ENCODE measurements at regions not wholly inside any gene's neighbourhood (a gene's known extent, or its start where the extent isn't known, plus 50 kb on each side); places are given as distances from the start of the nearest gene placed in this dataset.

DNA sequence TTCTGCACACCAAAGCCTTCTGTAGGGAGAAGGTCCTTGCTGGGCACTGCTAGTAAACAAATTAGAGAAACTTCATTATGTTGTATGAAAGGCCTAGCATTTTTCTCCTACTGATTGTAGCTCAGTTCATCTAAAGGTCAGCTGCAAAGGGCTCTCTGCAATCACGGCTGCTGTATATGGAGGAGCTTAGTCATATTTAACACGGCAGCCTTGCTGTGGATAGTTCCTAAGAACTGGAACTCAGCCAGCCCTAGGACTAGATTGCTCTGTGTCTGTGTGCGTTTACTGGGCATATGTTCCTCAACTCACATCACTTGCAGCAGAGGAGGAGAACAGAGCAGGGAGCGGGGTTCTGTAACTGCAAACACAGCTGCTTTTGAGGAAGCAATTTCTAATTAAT lies 1103.9 kb upstream of the KLHL29 start:
- Mint-ChIP-seq H3K4me3 (no peak overlapping the region), H3K36me3 (no peaks in the 10 kb centered on the region), H3K27ac (no peak overlapping the region), H3K4me1 (peaks cover 0 to 4% (median 0%) of the 10 kb centered on the region in 3 donors), H3K27me3 (no peaks in the 10 kb centered on the region), H3K9me3 (peaks cover 0 to 14% (median 0%) of the 10 kb centered on the region in 7 donors)
- DNase-seq, result no peak
- ATAC-seq (ENCODE audit: low read depth in 2 of 2), result no peak

- ATAC-seq (ENCODE audit: low read depth in 2 of 2) (no peak), DNase-seq (no peak)
- peaks cover 0 to 9% (median 0%) of the 10 kb centered on the region in 7 donors for H3K9me3 Mint-ChIP-seq
- H3K27me3 Mint-ChIP-seq, result no peaks in the 10 kb centered on the region
- no peaks in the 10 kb centered on the region for H3K4me1 Mint-ChIP-seq
- no peak overlapping the region for H3K27ac Mint-ChIP-seq
- no peaks in the 10 kb centered on the region for H3K36me3 Mint-ChIP-seq
- H3K4me3 Mint-ChIP-seq, result no peak overlapping the region
These were observed 1102.8 kb upstream of the KLHL29 start for GRCh38 chr2:22282220-22282619.

- Mint-ChIP-seq H3K9me3 (peaks cover 0 to 9% (median 0%) of the 10 kb centered on the region in 7 donors), H3K27me3 (no peaks in the 10 kb centered on the region), H3K4me3 (no peak overlapping the region), H3K4me1 (no peaks in the 10 kb centered on the region), H3K27ac (no peak overlapping the region), H3K36me3 (no peaks in the 10 kb centered on the region)
- ATAC-seq (ENCODE audit: low read depth in 2 of 2), result no peak
- no peak for DNase-seq
These were observed 1102.1 kb upstream of the KLHL29 start for GRCh38 chr2:22282916-22283315.

DNA sequence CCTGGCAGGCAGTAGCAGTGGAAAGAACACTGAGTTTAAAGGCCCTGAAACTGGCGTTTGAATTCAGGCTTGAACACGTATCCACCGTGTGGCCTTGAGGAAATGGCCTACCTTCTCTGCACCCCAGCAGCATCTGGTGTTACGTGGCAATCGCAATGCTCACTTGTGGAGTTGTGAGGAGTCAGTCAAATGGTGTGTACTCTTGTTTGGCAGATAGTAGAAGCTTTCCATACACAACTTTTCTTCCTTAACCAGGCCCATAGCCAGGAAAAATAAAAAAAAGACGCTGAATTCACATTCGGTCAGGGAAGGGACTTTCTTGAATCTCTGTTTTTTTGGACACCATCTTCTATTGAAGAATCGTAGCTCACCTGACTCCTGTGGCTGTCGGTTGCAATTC lies 1101.5 kb upstream of the KLHL29 start:
- DNase-seq, result no peak
- H3K4me3 Mint-ChIP-seq, result no peak overlapping the region
- no peaks in the 10 kb centered on the region for H3K27me3 Mint-ChIP-seq
- no peak overlapping the region for H3K27ac Mint-ChIP-seq
- H3K36me3 Mint-ChIP-seq, result no peaks in the 10 kb centered on the region
- H3K9me3 Mint-ChIP-seq, result peaks cover 0 to 9% (median 0%) of the 10 kb centered on the region in 7 donors
- ATAC-seq (ENCODE audit: low read depth in 2 of 2), result no peak
- no peaks in the 10 kb centered on the region for H3K4me1 Mint-ChIP-seq

DNA sequence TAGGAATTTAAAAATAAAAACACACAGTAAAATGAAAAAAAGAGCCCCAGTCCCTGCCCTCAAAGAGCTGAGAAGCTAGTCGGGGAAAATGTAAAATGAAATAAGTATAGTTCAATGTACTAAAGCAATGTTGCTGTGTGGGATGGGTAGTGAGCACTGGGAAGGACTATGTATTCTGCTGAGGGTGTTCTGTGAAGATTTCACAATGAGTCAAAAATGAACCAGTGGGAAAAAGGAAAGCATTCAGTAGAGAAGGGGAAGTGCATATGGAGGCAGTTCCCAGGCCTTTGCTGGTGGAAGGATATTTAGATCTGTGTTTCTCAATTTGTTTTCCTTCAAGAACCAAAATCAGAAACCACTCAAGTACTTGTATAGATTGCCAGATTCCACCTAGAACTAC lies 1094.7 kb upstream of the KLHL29 start:
- DNase-seq (no peak), ATAC-seq (ENCODE audit: low read depth in 2 of 2) (no peak)
- Mint-ChIP-seq H3K9me3 (peaks cover 0 to 13% (median 4%) of the 10 kb centered on the region in 7 donors), H3K4me3 (no peak overlapping the region), H3K27ac (no peak overlapping the region), H3K27me3 (no peaks in the 10 kb centered on the region), H3K4me1 (no peaks in the 10 kb centered on the region), H3K36me3 (no peaks in the 10 kb centered on the region)

- Mint-ChIP-seq H3K9me3 (peaks cover 0 to 13% (median 4%) of the 10 kb centered on the region in 7 donors), H3K27me3 (no peaks in the 10 kb centered on the region), H3K4me1 (no peaks in the 10 kb centered on the region), H3K27ac (no peak overlapping the region), H3K36me3 (no peaks in the 10 kb centered on the region), H3K4me3 (no peak overlapping the region)
- ATAC-seq (ENCODE audit: low read depth in 2 of 2) (no peak), DNase-seq (no peak)
These were observed 1094.0 kb upstream of the KLHL29 start for GRCh38 chr2:22290909-22291473.

DNA sequence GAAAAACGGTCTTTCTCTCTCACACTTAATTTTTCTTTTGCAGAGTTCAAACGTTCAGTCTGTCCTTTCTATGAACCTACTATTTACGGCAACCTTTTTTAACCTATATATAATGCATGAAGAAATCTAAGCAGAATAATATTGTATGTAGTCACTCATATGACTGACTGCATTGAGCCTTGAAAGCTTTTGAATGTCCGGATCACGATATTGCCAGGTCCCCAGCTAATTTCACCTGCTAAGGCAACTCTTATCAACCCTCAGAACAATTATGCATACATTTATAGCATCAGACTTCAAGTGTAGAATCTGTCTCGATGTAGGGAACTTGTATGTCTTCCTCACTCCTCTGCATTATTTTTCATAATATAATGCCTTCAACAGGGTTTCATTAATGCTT lies 1083.8 kb upstream of the KLHL29 start:
- no peaks in the 10 kb centered on the region for H3K27me3 Mint-ChIP-seq

DNA sequence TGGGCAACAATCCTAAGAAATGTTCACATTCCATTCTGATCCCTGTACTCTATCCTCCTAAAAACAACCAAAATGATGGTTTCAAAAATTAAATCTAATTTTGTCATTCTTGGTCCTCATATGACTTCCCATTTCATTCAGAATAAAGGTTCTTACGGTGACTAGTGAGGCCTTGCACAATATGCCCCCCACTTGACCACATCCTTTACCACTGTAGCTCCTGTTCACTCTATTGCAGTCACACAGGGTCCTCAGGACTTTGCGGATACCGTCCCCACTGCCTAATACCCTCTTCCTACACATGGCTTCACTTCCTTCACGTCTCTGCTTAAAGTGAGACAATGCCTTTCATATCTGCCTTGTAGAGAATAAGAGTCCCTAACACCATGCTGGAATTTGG lies 1058.7 kb upstream of the KLHL29 start:
- ATAC-seq (ENCODE audit: low read depth in 2 of 2) (no peak), DNase-seq (no peak)
- H3K36me3 Mint-ChIP-seq, result no peaks in the 10 kb centered on the region
- H3K4me1 Mint-ChIP-seq, result no peaks in the 10 kb centered on the region
- H3K27ac Mint-ChIP-seq, result peak overlapping the region in 1 of 6 donors; percentile 19
- peaks cover 4 to 11% (median 9%) of the 10 kb centered on the region in 7 donors for H3K9me3 Mint-ChIP-seq
- H3K27me3 Mint-ChIP-seq, result no peaks in the 10 kb centered on the region
- no peak overlapping the region for H3K4me3 Mint-ChIP-seq

More for the DNA sequence above, 1083.8 kb upstream of the KLHL29 start:
- Mint-ChIP-seq H3K9me3 (peaks cover 0 to 11% (median 5%) of the 10 kb centered on the region in 7 donors), H3K4me3 (no peak overlapping the region), H3K27ac (no peak overlapping the region), H3K4me1 (no peaks in the 10 kb centered on the region), H3K36me3 (no peaks in the 10 kb centered on the region)
- no peak for DNase-seq
- ATAC-seq (ENCODE audit: low read depth in 2 of 2), result no peak

DNA sequence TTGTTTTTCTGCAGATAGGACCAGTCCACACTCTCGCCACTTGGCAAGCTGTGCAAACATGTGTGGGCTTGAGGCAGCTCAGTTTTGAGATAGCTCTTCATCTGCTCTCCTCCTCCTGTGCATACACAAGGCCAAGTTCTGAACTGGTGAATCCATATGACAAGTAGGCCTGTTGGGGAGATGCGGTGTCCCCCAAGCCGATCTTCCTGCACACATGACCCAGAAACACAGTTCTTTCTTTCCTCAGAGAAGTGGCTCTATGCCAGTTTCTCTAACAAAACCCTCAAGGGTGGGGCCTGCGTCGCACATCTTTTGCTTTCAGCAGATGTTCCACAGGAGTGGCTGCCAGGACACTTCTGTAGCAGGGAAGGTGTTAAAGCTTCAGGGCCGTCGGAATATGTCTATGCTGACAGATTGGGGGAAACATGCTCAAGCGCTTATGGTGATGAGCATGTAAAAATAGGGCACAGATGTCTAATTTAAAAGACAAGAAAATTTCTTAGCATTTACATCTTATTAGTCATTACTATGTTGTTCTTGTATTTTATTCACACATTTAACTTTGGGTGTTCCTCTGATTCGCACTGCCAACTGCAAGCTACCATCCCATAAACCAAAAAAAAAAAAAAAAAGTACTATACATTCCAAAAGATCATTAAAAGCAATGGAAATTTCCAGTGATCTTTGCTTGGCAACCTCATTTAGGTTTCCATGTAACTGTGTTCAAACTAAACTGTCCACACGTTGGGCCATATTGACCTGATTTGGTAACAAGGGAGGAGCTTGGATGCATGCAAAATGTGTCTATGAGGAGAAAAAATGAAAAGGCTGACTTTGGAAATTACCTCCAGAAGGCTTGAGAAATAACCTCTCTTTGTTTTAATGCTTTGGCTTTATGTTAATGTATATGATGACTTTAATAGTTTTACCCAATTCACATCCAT lies 1055.5 kb upstream of the KLHL29 start:
- Mint-ChIP-seq H3K4me1 (no peaks in the 10 kb centered on the region), H3K4me3 (no peak overlapping the region), H3K36me3 (no peaks in the 10 kb centered on the region), H3K27me3 (no peaks in the 10 kb centered on the region), H3K9me3 (peaks cover 4 to 14% (median 9%) of the 10 kb centered on the region in 7 donors), H3K27ac (no peak overlapping the region)
- ATAC-seq (ENCODE audit: low read depth in 2 of 2) (no peak), DNase-seq (no peak)

- ATAC-seq (ENCODE audit: low read depth in 2 of 2), result no peak
- DNase-seq, result no peak
- Mint-ChIP-seq H3K27ac (no peak overlapping the region), H3K27me3 (no peaks in the 10 kb centered on the region), H3K9me3 (peaks cover 0 to 7% (median 2%) of the 10 kb centered on the region in 7 donors), H3K36me3 (no peaks in the 10 kb centered on the region), H3K4me3 (no peak overlapping the region), H3K4me1 (no peaks in the 10 kb centered on the region)
These were observed 1048.6 kb upstream of the KLHL29 start for GRCh38 chr2:22336414-22336813.

DNA sequence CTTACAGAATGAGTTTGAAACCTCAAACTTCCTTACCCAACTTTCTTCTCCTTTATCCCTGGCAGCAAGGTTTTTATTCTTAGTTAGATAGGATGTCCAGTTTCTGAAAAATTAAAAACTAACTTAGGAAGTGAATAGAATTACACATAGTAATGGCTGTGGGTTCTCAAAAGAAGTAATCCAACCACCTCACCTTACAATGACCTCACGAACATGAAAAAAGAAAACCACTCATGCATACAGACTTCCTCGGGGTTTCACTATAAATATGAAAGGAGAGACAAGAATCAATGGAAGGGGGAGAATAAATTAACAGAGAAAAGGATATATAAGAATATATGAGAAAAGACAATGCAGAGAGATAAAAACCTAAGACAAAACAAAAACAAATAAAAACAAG lies 1044.3 kb upstream of the KLHL29 start:
- H3K36me3 Mint-ChIP-seq, result no peaks in the 10 kb centered on the region
- H3K27me3 Mint-ChIP-seq, result no peaks in the 10 kb centered on the region

GRCh38 chr2:22347306-22347705 lies 1037.7 kb upstream of the KLHL29 start:
- no peak overlapping the region for H3K27ac Mint-ChIP-seq
- H3K4me1 Mint-ChIP-seq, result no peaks in the 10 kb centered on the region

More for the DNA sequence above, 1044.3 kb upstream of the KLHL29 start:
- ATAC-seq (ENCODE audit: low read depth in 2 of 2) (no peak), DNase-seq (no peak)
- peaks cover 0 to 5% (median 2%) of the 10 kb centered on the region in 7 donors for H3K9me3 Mint-ChIP-seq
- no peak overlapping the region for H3K27ac Mint-ChIP-seq
- no peak overlapping the region for H3K4me3 Mint-ChIP-seq
- H3K4me1 Mint-ChIP-seq, result no peaks in the 10 kb centered on the region

GRCh38 chr2:22350621-22351020 lies 1034.4 kb upstream of the KLHL29 start:
- Mint-ChIP-seq H3K36me3 (no peaks in the 10 kb centered on the region), H3K27me3 (no peaks in the 10 kb centered on the region), H3K9me3 (peaks cover 0 to 2% (median 0%) of the 10 kb centered on the region in 7 donors), H3K27ac (no peak overlapping the region), H3K4me1 (no peaks in the 10 kb centered on the region), H3K4me3 (no peak overlapping the region)
- ATAC-seq (ENCODE audit: low read depth in 2 of 2), result no peak
- no peak for DNase-seq

More at GRCh38 chr2:22347306-22347705, 1037.7 kb upstream of the KLHL29 start:
- Mint-ChIP-seq H3K36me3 (no peaks in the 10 kb centered on the region), H3K27me3 (no peaks in the 10 kb centered on the region), H3K9me3 (peaks cover 0 to 5% (median 0%) of the 10 kb centered on the region in 7 donors), H3K4me3 (no peak overlapping the region)
- no peak for ATAC-seq (ENCODE audit: low read depth in 2 of 2)
- DNase-seq, result no peak

GRCh38 chr2:22355816-22356433 lies 1029.1 kb upstream of the KLHL29 start:
- Mint-ChIP-seq H3K4me1 (no peaks in the 10 kb centered on the region), H3K9me3 (peaks cover 0 to 2% (median 0%) of the 10 kb centered on the region in 7 donors), H3K4me3 (no peak overlapping the region), H3K36me3 (no peaks in the 10 kb centered on the region), H3K27ac (no peak overlapping the region), H3K27me3 (no peaks in the 10 kb centered on the region)
- ATAC-seq (ENCODE audit: low read depth in 2 of 2), result no peak
- DNase-seq, result peak; percentile 6
